Bronchial epithelial cell (primary cell): ENCODE measurements at regions not wholly inside any gene's neighbourhood (a gene's known extent, or its start where the extent isn't known, plus 50 kb on each side); places are given as distances from the start of the nearest gene placed in this dataset.

ENCODE experiments used
- DNase-seq: peaks from one replicate; pipeline ENCODE4 v3.0.0-alpha.2; 2010; ENCODE audit warnings: low read depth
- FAIRE-seq: peaks from 2 replicates; lab custom pipeline; 2011; peaks lifted over from hg19 to GRCh38; lab: Jason Lieb, UNC
- H3K27me3 ChIP-seq: 2 replicates; pipeline ENCODE4 v1.5.1; 2011; ENCODE audit warnings: low read length; ENCODE audit not compliant: control insufficient read depth, insufficient read depth
- H3K36me3 ChIP-seq: 2 replicates; pipeline ENCODE4 v1.5.1; 2011; ENCODE audit warnings: low read length; ENCODE audit not compliant: control insufficient read depth, insufficient read depth
- H3K4me3 ChIP-seq: 2 replicates; pipeline ENCODE4 v1.5.1; 2011; ENCODE audit warnings: mild to moderate bottlenecking, low read depth, low read length, control low read depth
- CTCF ChIP-seq: IDR thresholded peaks from 2 replicates; pipeline ENCODE4 v1.5.1; 2011; ENCODE audit warnings: mild to moderate bottlenecking, moderate library complexity, low read length, control low read depth, inconsistent platforms; ENCODE audit not compliant: insufficient read depth, severe bottlenecking

GRCh38 chr2:192577706-192578105 is 383.0 kb upstream of the TMEFF2 start:
- Histone ChIP-seq H3K36me3 (no peaks in the 10 kb centered on the region), H3K4me3 (no peak overlapping the region), H3K27me3 (no peaks in the 10 kb centered on the region)
- TF ChIP-seq CTCF = no peak
- FAIRE-seq (no peak), DNase-seq (no peak)

- no peaks in the 10 kb centered on the region for H3K36me3 ChIP-seq
- FAIRE-seq = no peak
- no peak for TF ChIP-seq CTCF
Observed at GRCh38 chr2:192574552-192574951, 379.8 kb upstream of the TMEFF2 start.

GRCh38 chr2:192571636-192572035 is 376.9 kb upstream of the TMEFF2 start:
- Histone ChIP-seq H3K36me3 (no peaks in the 10 kb centered on the region), H3K4me3 (no peak overlapping the region), H3K27me3 (no peaks in the 10 kb centered on the region)
- no peak for DNase-seq
- no peak for TF ChIP-seq CTCF
- no peak for FAIRE-seq

More at GRCh38 chr2:192574552-192574951, 379.8 kb upstream of the TMEFF2 start:
- no peaks in the 10 kb centered on the region for H3K27me3 ChIP-seq
- DNase-seq = no peak
- no peak overlapping the region for H3K4me3 ChIP-seq

- Histone ChIP-seq H3K36me3 (no peaks in the 10 kb centered on the region), H3K27me3 (no peaks in the 10 kb centered on the region), H3K4me3 (no peak overlapping the region)
- FAIRE-seq (no peak), DNase-seq (peak; percentile 1)
- no peak for TF ChIP-seq CTCF
Observed at GRCh38 chr2:192570788-192571187, 376.1 kb upstream of the TMEFF2 start.

- no peak for DNase-seq
- no peaks in the 10 kb centered on the region for H3K36me3 ChIP-seq
- no peak for TF ChIP-seq CTCF
- no peaks in the 10 kb centered on the region for H3K27me3 ChIP-seq
- no peak overlapping the region for H3K4me3 ChIP-seq
- no peak for FAIRE-seq
Observed at GRCh38 chr2:192566863-192567262, 372.1 kb upstream of the TMEFF2 start.

GRCh38 chr2:192560326-192560725 is 365.6 kb upstream of the TMEFF2 start:
- no peak for TF ChIP-seq CTCF
- no peaks in the 10 kb centered on the region for H3K27me3 ChIP-seq
- FAIRE-seq (no peak), DNase-seq (no peak)
- H3K4me3 ChIP-seq = no peak overlapping the region
- H3K36me3 ChIP-seq = no peaks in the 10 kb centered on the region
